Hematopoietic multipotent progenitor cell treated with erythropoietin and hydrocortisone succinate and interleukin-3 and kit ligand, for 6 days (in vitro differentiated cells): ENCODE measurements at regions not wholly inside any gene's neighbourhood (a gene's known extent, or its start where the extent isn't known, plus 50 kb on each side); places are given as distances from the start of the nearest gene placed in this dataset.

Source experiments
- DNase-seq: peaks from one replicate; pipeline ENCODE4 v3.0.0-alpha.2; 2015

DNA sequence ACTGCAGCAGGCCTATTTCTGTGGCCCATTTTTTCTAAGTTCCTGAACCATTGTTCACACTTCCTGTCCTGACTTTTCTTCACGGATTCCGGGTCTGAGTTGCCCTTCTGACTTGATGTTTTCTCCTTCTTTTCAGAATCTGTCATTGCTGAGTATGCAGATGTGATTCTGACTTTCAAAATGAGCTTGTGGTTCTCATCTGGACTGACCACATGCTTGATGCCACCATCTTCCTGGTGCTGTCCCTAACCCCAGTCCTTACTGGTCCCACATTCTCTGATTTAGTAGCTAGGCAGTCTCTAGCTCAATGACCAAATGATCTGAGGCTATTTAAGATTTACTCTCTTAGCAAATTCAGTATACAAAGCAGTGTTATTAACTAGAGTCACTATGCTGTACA is 822.3 kb upstream of the TENM3 start:
- no peak for DNase-seq

DNA sequence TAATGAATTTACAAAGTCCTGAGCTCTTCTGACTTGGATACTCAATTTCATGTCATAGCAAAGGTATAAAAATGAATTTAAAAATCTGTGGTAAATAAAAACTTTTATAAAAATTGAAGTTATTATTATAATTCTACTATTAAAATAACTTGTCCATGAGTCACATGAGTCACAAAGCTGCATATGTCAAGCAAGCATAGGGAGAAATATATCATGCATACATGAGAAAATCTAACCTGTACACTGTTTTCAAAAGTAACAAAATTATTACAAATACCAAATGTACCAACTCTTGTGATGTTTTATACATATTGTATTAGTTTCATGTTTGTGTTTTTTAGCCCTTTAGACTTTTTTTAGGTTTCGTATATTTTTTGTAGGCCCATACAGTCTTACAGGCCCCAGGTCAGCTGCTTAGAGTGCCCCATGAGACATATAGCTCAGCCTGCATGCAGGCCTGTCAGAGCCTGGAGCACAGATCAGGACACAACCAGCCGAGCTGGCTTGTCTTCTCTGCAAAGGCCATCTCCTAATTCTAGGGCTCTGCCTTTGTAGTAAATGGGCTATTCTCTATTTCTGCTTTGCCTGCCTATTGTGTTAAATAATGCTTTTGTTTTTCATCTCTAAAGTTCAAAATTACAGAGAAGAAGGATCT is 818.7 kb upstream of the TENM3 start:
- DNase-seq: no peak

DNA sequence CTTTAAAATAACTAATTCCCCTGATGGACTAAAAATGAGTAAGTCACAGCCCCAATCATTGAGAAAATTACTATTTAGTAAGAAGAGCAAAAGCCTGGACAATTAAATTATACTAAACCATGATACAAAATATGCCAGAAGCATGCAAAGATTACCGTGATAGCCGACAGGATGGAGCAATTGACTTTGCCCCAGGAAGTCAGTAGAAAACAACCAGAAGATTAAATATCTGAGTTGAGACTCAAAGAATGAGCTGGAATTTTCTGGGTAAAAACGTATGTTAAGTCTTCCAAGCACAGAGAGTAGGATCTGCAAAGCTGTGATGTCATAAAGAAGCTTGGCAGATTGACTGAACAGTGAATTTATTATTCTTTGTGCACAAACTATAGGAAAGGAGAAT is 816.1 kb upstream of the TENM3 start:
- DNase-seq: no peak

DNA sequence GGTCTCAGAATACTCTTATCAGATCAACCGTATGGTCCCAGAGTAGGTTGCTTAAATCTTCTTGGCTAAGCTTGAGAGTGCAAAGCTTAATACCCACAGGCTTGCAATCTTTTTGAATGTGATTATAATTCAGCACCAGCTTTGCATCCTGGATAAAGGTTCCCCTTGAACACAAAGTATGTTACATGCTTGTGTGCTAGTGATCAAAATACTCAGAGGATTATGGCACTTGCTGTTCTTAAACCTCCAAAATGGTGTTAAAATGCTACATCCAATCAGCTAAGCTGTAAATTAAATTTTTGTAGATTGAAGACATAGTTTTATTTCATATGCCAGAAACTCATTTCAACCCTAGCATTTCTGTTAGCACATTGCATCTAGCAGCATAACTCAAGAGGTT is 812.2 kb upstream of the TENM3 start:
- no peak for DNase-seq

DNA sequence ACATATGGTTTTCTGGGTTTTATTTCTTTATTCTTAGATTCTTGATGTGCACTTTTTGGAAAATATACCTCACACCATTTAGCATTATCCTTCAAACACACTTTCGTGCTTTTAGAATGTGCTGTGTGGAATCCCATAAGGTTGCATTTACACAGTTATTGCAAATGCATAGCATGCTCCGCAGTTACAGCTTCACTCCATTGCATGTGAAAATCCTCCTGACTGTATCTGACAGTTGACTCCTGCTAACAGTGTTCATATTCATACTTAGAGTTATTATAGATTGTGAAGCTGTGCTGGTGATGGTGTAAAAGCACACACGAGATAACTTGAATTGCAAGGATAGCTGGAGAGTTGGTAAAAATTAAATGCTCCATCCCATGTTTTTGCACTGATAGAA is 811.5 kb upstream of the TENM3 start:
- no peak for DNase-seq

DNA sequence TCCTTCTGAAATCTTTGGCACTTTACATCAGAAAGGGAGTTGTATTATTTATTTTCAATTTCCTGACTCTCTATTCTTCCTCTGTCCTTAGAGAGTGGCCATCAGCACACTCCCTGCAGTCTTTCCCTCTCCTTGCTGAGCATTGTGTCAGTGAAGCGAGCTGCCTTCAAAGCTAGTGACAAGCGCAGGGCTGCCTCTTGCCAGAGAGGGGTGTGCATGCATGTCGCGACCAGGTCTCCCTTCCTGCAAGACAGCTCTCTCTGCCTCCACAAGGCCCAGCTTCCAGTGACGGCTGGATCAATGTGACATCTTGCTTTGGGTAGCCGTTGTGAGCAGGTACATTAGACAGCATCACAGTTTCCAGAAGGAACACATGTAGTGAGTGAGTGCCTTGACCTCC is 810.9 kb upstream of the TENM3 start:
- no peak for DNase-seq

DNA sequence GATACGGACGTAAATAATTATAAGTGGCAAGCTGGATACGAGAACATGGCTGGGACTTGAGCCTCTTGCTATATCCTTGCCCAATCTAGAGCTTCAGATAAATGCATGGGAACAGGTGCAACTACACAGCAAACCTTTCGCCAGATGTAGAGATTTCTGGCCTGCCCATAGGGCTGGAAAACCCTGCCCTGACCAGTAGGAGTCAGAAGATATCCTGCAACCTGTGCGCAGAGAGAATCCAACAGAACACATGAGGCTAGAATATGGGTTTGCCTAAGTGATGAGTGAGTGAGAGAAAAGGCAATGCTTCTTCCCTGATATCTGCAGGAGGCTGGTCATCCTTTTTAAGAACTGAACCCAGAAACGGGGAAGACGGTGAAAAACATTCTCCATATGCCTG is 805.3 kb upstream of the TENM3 start:
- no peak for DNase-seq

DNA sequence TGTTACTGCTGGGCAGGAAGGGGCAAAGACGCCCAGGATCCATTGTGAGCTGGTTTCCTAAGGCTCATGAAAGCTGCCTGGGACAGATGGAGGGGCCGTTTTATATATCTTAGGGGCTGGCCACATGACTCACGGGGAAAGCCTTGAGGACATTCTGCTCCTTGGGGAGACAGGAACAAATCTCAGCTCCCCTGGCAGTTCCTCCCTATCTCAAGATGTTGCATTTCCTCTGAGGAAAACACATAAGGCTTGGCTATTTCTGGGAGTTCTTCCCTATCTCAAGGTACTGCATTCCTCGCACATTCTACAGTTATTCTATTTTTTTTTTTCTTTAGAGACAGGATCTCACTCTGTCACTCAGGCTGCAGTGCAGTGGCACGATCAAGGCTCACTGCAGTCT is 804.6 kb upstream of the TENM3 start:
- DNase-seq: no peak

DNA sequence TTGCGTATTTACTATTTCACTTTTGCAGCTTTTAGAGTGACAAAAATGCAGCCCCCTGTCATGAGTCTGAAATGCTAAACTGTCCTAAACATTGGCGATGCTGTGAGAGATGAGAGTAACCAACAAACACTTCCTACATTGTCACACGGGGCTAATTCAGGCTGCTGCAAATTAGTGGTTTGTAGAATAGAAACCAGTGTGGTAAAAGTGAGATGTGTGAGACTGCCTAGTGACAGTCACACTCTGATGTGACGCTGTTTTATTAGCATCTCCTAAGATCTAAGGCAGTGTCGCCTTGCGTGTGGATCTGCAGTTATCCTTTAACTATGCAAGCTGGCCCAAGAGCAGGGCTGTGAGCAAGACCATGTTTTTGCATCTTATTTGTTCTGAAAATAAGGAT is 800.2 kb upstream of the TENM3 start:
- no peak for DNase-seq

DNA sequence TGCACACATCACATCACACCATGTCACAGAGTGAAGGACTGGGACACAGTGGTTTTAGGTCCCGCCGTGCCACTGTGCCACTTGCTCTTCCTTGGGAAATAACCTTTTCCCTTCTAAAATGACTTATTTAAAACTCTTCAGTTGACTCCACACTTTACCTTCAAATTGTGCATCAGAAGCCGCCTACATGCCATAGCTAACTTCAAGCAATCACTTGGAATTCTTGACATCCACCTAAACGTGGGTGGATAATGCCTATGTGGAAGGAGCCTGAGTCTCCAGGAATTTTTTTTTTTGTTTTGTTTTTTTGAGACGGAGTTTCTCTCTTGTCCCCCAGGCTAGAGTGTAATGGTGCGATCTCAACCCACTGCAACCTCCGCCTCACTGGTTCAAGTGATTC is 777.4 kb upstream of the TENM3 start:
- DNase-seq: no peak

DNA sequence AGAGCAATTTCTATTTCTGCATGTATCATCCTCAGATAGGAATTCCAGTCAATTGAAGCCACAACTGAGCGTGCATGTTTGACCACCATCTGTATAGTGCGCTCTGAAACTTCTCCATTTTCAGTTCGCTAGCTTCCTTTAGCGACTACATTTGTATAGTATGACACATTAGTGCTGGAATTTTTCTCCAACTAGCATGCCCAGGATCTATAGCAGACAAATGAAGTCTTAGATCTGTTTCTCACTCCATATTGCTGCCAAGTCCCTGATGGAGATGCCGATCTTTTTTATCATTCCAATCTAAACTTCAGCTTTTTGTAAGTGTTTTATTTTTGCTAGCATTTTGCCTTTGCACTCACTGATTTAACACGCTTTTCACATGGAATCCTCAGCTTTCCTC is 774.8 kb upstream of the TENM3 start:
- no peak for DNase-seq

DNA sequence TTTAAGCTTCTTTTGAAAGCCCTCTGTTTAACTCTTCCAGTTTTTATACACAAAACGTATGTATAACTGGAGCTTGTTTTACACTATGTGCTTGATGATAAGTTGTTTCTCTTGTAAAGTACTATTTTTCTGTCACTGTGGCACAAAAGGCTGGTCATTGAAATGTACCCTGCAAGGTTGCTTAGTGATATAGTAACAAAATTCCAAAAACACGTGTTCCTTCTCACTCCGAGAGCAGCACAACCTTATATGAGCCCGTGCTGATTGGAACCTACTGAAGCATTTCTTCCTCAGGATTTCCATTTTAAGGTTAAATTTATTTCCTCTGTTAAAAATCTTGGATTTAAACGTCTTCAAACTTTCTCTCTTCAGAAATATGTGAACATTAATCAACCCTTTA is 772.9 kb upstream of the TENM3 start:
- DNase-seq: no peak

DNA sequence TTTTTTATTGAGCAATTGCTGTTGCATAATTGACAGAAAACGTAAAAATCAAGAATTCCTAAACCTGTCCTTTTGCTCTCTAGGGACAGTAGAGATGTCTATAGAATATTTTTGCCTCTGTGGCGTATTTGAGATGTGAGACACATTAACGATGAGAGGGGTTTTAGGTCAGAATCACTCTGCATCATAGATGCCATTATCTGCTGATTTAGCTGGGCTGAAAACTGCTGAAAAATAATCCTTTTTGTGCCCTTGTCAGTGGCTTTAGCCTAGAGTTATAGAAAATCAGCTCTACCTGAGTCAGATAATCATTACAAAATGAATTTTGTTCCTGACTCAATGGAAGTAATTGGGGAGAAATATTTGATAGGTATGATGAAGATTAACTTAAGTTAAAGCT is 767.8 kb upstream of the TENM3 start:
- DNase-seq: no peak

DNA sequence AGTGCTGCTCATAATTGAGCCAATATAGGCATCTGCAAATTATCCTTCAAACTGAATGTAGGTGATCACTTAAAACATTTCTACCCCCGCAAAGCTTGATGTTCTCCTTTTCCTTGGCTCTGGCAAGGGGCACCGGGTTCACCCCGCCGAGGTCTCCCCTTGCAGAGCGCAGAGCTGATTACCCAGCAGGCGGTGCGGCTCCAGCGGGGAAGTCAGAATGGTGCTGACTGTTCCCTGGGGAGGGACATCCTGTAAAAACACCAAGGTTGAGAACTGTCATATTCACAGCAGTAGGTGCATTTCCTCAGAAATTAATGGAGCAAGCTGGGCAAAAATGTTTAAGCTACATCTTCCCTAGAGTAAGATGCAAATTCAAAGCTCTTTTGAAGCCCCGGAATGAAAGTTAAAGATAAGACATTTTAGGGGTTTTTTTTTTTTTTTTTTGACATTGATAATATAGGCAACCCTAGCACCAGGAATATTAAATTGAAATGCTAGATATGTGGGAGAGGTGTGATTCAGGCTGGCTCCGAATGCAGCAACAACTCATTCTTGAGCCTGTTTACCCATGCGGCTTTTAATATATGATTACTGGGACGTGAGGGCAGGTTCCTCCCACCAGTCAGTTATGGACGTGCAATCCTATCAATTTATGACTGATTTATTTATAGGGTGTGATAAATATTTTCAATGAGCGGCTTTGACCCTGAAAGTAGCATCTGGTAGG is 767.3 kb upstream of the TENM3 start:
- no peak for DNase-seq

DNA sequence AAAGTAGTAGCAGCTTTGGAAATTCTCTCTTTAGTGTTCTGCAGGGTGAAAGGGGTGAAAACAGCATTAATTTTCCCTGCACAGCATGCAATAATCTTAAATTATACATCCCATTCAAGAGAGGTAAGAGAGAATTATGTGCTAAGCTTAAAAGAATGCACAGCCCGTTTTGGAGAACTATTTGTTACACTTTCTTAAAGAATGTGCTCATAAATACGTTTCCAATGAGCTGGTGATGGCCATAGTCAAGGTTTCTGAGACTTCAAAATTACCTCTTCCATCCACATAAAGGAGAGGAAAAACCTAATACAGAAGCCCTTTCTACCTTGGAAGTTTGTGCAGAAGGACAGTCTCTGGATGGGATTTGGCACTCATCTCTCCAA is 766.7 kb upstream of the TENM3 start:
- DNase-seq: no peak

DNA sequence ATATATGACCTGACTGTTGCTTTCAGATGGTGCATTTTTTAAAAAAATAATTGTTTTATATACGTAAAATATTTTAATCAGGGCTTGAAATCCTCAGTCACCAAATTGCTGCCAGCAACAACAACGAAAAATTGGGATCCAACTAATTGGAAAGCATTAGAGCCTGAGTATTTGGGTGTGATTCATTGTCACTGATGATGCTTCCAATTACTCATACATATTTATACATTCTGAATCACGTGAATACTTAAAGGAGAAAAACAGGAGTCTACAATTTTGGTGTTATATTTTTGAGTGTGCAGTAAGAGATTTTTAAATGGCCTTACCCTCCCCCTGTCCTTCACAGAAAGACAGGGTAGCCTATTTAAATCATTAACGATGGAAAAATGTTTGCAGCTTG is 765.6 kb upstream of the TENM3 start:
- no peak for DNase-seq

DNA sequence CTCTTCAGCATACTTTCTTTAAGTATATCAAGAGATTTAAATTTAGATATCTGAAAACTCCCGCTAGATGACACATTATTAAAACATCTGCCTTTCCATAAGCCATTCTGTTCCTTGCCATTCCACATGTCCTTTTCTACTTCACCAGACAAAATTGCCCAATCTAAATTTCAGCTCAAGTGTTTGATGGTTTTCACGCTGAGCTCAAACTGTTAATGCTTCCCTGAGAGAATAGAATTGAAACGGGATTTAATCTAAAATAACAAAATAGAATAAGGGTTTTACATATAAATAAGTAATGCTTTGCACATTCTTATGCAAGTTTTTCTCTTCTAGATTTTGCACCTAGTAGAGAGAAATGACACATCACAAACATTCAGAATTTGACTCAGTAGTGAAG is 764.5 kb upstream of the TENM3 start:
- DNase-seq: no peak

DNA sequence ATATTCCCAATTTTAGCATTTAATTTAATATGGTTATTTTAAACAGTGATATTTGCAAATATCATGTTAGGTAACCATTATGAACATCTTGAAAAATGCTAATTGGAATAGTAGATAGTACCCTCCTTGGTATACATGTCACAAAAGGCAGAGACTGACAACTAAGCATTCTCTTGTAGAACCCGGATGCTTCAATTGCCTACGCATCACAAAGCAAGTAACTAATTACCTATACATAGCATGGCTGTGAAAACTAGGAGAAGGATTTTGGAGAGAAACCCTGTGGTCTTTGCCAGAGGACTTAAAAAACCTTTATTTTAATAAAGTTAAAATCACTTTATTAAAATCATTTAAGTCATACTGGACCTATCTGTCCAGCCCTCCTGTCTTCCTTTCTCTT is 764.1 kb upstream of the TENM3 start:
- no peak for DNase-seq

DNA sequence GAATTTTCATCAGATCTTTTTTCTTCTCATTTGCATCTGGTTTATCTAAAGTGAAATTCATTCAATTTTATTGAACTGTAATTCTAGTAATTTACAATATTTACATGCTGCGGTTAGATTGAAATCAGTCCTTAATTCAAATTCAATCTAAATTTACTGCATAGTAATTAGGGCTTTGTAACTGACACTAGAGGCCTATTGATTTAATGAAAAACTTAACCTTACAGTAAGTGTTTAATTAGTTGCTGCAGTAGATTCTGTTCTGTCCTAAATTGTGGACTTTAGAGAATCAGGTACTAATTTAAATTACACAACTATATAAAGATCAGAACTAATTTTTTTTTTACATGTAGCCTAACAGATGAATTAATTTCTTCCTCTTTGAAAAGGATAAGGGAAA is 758.8 kb upstream of the TENM3 start:
- DNase-seq: no peak

DNA sequence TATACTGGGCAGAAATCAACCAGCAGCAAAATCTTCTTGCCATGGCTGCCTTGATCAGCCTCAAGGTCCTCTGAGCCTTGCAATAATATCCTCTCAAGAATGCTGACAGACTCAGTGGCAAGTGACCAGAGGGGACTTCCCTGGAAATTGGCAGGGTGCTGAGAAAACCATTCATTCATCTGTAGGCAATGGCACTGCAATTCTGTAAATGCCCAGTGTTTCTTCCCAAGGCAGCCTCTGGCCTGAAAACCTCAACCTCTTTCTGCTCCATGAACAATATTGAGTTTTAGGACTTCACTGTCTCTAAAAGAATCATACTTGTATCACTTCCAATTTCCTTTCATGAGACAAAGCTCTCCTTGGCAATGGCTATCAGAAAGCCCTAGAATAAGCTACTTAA is 754.3 kb upstream of the TENM3 start:
- no peak for DNase-seq

DNA sequence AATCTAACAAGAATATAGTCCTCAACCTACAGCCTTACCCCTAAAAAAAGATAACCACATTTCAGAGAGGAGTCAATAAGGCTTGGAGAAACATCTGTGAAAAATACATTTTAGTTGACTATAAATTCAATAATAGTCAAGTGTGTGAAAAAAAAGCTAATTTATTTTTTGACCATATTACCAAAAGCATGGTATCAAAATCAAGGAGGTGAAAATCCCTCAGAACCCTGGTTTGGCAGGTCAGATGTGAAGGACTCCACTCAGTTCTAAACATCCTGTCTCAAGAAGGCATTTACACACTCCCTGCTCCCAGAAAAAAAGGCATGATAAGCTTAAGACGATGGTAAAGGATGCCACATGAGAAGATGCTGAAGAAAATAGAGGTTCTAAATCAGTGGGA is 745.1 kb upstream of the TENM3 start:
- no peak for DNase-seq

DNA sequence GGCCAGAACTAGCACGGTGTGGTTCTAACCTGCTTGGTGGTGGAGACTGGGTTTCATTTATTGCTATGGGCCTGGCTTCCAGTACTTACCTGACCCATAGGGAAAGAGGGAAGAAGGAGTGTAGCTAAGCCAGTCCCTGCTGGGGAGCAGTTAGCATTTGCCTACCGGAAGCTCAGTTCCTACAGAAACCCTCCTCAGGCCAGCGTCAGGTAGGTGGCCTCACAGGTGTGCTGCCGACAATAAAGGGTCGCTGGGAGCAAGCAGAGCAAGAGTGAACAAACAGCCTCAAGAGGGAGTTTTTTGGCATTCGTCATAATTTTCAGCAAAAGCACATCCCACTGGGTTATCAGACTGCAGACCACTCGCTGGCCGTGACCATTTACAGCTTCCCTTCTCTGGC is 740.6 kb upstream of the TENM3 start:
- no peak for DNase-seq

DNA sequence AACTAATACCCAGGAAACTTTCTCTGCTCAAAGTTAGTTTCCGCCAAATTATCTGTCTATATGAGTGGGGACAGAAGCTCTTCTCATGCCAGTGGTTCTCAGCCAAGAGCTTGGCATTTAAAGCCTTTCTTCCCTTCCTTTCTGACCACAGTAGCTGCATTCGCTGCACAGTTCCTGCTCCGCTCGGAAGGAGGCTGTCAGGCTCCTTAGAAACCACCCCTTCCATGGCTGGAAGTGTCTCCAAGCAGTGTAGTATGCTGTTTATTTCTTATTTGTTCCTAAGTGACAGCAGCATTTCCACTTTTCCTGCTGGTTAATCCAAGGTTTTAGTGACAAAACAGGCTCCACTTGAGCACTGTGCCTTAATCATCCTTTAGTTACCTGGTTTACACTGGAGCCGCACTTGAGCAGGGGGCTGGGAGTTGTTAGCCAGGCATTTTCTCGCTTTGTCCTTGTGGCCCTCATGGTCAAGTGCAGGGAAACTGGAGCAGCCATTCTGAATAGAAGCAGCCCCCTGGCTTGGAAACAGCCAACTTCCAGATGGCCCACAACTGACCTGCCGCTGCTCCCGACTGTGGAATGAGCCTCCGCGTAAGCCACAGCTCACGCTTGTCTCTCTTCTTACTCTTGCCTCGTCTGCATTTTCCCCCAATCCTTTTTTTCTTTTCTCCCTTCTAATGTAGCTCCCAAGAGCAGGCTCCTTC is 739.4 kb upstream of the TENM3 start:
- DNase-seq: no peak

DNA sequence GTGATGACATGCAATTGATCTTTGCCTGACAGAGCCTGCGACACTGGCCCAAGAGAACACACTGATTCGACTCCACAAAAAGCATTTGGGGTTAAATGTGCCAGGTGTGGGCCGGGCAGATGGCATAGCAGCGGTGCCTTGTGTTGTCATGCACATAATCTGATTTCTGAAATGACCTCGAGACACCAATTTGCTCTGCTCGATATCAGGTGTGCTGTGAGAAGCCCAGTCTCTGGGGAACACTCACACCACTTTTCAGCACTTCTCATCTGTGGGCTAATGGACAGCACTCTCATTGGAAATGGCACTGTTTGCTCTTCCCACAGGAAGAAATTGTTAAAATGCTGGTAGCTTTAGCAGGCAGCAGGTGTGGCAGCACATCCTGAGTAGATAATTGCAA is 738.3 kb upstream of the TENM3 start:
- DNase-seq: no peak
